Inflammatory macrophage (primary cell): ENCODE measurements at regions not wholly inside any gene's neighbourhood (a gene's known extent, or its start where the extent isn't known, plus 50 kb on each side); places are given as distances from the start of the nearest gene placed in this dataset.
"Not testable (repeated sequence)": the region's sequence is repeated elsewhere in the genome, so short reads cannot be mapped to it uniquely, and the experiment has no call there.

Experiments used
- DNase-seq, 2 donors: peaks; one replicate each; pipeline ENCODE4 v3.0.0-alpha.2; 2020 to 2022

- DNase-seq: no peak
Measured at GRCh38 chr2:224109751-224110150, 70.7 kb upstream of the SERPINE2 start.

- DNase-seq: no peak
Measured at GRCh38 chr2:224106794-224107193, 67.7 kb upstream of the SERPINE2 start.

GRCh38 chr2:224104668-224105386, 65.7 kb upstream of the SERPINE2 start:
- DNase-seq: no peak

GRCh38 chr2:224103651-224104050, 64.6 kb upstream of the SERPINE2 start:
- no peak for DNase-seq

- DNase-seq: no peak
Measured at GRCh38 chr2:224102991-224103390, 63.9 kb upstream of the SERPINE2 start.

- no peak for DNase-seq
Measured at GRCh38 chr2:224101820-224102630, 62.9 kb upstream of the SERPINE2 start.

- no peak for DNase-seq
Measured at GRCh38 chr2:224099861-224100643, 61.0 kb upstream of the SERPINE2 start.

GRCh38 chr2:224098481-224099230, 59.6 kb upstream of the SERPINE2 start:
- no peak for DNase-seq

GRCh38 chr2:224094413-224094812, 55.3 kb upstream of the SERPINE2 start:
- DNase-seq: no peak

GRCh38 chr2:224091671-224092070, 52.6 kb upstream of the SERPINE2 start:
- not testable (repeated sequence) for DNase-seq

GRCh38 chr2:224089606-224090005, 50.5 kb upstream of the SERPINE2 start:
- DNase-seq: not testable (repeated sequence)
